Endothelial cell of umbilical vein (primary cell): ENCODE measurements at regions not wholly inside any gene's neighbourhood (a gene's known extent, or its start where the extent isn't known, plus 50 kb on each side); places are given as distances from the start of the nearest gene placed in this dataset.

Source experiments
- BruUV-seq: library from RNA; stranded (reverse); fragments of 400-500 nt; replicated peaks from 2 replicates; lab custom pipeline; 2021; lab: Mats Ljungman, UMichigan
- CTCF ChIA-PET: fragments of 300-600, 350-600 bp; sonication (Branson Sonifier 250); formaldehyde crosslinking; loops from one replicate; lab custom pipeline; 2021; ENCODE audit warnings: antibody characterized with exemption, inconsistent platforms; lab: Charles Lee
- POLR2A ChIA-PET: fragments of 300-600, 350-600 bp; sonication (Branson Sonifier 250); formaldehyde crosslinking; loops from one replicate; lab custom pipeline; 2021; ENCODE audit warnings: antibody characterized with exemption, inconsistent platforms; lab: Charles Lee
- DNase-seq: peaks from one replicate; pipeline ENCODE4 v3.0.0-alpha.2; 2011; ENCODE audit warnings: low read depth, low spot score
- FAIRE-seq: peaks from 2 replicates; lab custom pipeline; 2011; peaks lifted over from hg19 to GRCh38; lab: Jason Lieb, UNC
- H2AFZ ChIP-seq: 2 replicates; pipeline ENCODE4 v1.6.0; 2012; ENCODE audit warnings: low read depth, low read length, control low read depth, inconsistent platforms
- H3K27ac ChIP-seq: 2 replicates; pipeline ENCODE4 v1.5.1; 2011; ENCODE audit warnings: low read depth, mild to moderate bottlenecking, control low read depth, low read length, moderate library complexity; ENCODE audit not compliant: insufficient read depth
- H3K27me3 ChIP-seq, 2 experiments: 2 replicates each; pipeline versions ENCODE4 v1.6.0 to v1.6.1; 2011; ENCODE audit warnings: low read length in 2 of 2, mixed read lengths in 1 of 2; ENCODE audit not compliant: control insufficient read depth in 2 of 2, insufficient read depth in 2 of 2
- H3K36me3 ChIP-seq, 2 experiments: 2 replicates in 1 of 2; 3 replicates in 1 of 2; pipeline ENCODE4 v1.5.1; 2011; ENCODE audit warnings: low read length in 2 of 2, mild to moderate bottlenecking in 1 of 2, moderate library complexity in 1 of 2; ENCODE audit not compliant: control insufficient read depth in 2 of 2, insufficient read depth in 2 of 2; ENCODE audit errors: extremely low read depth in 1 of 2
- H3K4me1 ChIP-seq: 3 replicates; pipeline ENCODE4 v1.5.1; 2011; ENCODE audit warnings: mild to moderate bottlenecking, low read length; ENCODE audit not compliant: control insufficient read depth, insufficient read depth; ENCODE audit errors: extremely low read depth
- H3K4me2 ChIP-seq: 2 replicates; pipeline ENCODE4 v1.6.1; 2011; ENCODE audit warnings: low read length, control low read depth, mixed read lengths; ENCODE audit not compliant: insufficient read depth
- H3K4me3 ChIP-seq, 3 experiments: fragments of 200-600 bp in 1 of 3; sonication (generic), shearing (Covaris generic) in 1 of 3; replicated peaks in 1 of 3; 2 replicates each; pipeline ENCODE4 v1.5.1; 2011 to 2016; ENCODE audit warnings: control low read depth in 3 of 3, low read length in 3 of 3, mild to moderate bottlenecking in 2 of 3, inconsistent platforms in 1 of 3, low read depth in 1 of 3, moderate library complexity in 1 of 3; ENCODE audit not compliant: insufficient read depth in 1 of 3
- H3K79me2 ChIP-seq: 2 replicates; pipeline ENCODE4 v1.6.0; 2012; ENCODE audit warnings: low read length, inconsistent platforms; ENCODE audit not compliant: control insufficient read depth, insufficient read depth
- H3K9ac ChIP-seq: replicated peaks from 2 replicates; pipeline ENCODE3; 2011; ENCODE audit warnings: low read length, control low read depth; ENCODE audit not compliant: insufficient read depth; ENCODE audit errors: extremely low read depth
- H3K9me1 ChIP-seq: replicated peaks from 3 replicates; pipeline ENCODE4 v1.6.0; 2011; ENCODE audit warnings: mild to moderate bottlenecking, low read length; ENCODE audit not compliant: control insufficient read depth, insufficient read depth; ENCODE audit errors: extremely low read depth
- H3K9me3 ChIP-seq: replicated peaks from 2 replicates; pipeline ENCODE4 v1.5.1; 2012; ENCODE audit warnings: low read length, inconsistent platforms; ENCODE audit not compliant: control insufficient read depth, insufficient read depth
- H4K20me1 ChIP-seq: replicated peaks from 2 replicates; pipeline ENCODE3; 2011; ENCODE audit warnings: mild to moderate bottlenecking, low read length; ENCODE audit not compliant: control insufficient read depth, insufficient read depth; ENCODE audit errors: extremely low read depth
- EZH2 ChIP-seq: IDR thresholded peaks from 2 replicates; pipeline ENCODE4 v1.6.1; 2012; ENCODE audit warnings: borderline replicate concordance, low read depth, mild to moderate bottlenecking, moderate library complexity, low read length, inconsistent platforms; ENCODE audit not compliant: severe bottlenecking
- FOS ChIP-seq: IDR thresholded peaks from 2 replicates; pipeline ENCODE4 v1.6.1; 2011; ENCODE audit warnings: mild to moderate bottlenecking, low read length, moderate library complexity, borderline replicate concordance; ENCODE audit not compliant: insufficient read depth
- GATA2 ChIP-seq: IDR thresholded peaks from 2 replicates; pipeline ENCODE4 v1.7.0; 2011; ENCODE audit warnings: low read depth, mild to moderate bottlenecking, moderate library complexity, mixed read lengths, low read length; ENCODE audit not compliant: insufficient read length, insufficient read depth
- JUN ChIP-seq: IDR thresholded peaks from 2 replicates; pipeline ENCODE4 v1.6.1; 2011; ENCODE audit warnings: borderline replicate concordance, low read depth; ENCODE audit not compliant: insufficient read length, insufficient read depth
- MYC ChIP-seq: IDR thresholded peaks from one replicate; pipeline ENCODE4 v1.6.1; 2011; ENCODE audit warnings: mild to moderate bottlenecking, low read depth, low read length
- POLR2A ChIP-seq: IDR thresholded peaks from 2 replicates; pipeline ENCODE4 v1.6.1; 2012; ENCODE audit warnings: low read depth, mild to moderate bottlenecking, control low read depth, low read length
- POLR2AphosphoS5 ChIP-seq: IDR thresholded peaks from 2 replicates; pipeline ENCODE4 v1.6.1; 2012; ENCODE audit warnings: low read depth, mild to moderate bottlenecking, control low read depth, low read length, moderate library complexity; ENCODE audit not compliant: insufficient read depth
- dilution Hi-C: fragments of 300-500 bp; cut with MboI; formaldehyde crosslinking; loops from one replicate; pipeline ENCODE4 v1.15.0; 2019; ENCODE audit warnings: low sequenced_read_pairs; ENCODE audit not compliant: extremely low pct_ligation_motif_present
- intact Hi-C: fragments of 100-400 bp; cut with micrococcal nuclease; formaldehyde crosslinking; loops from one replicate; pipeline ENCODE4 v1.10.0; 2022
- TF ChIP-seq, protein P1 (sequence below): IDR thresholded peaks from 2 replicates; pipeline ENCODE4 v1.6.1; 2011; ENCODE audit not compliant: insufficient read depth, insufficient read length
- TF ChIP-seq, protein P2 (sequence below), 2 donors: IDR thresholded peaks; 1 replicate in 1 of 2; 2 replicates in 1 of 2; pipeline ENCODE4 v1.5.1; 2011; ENCODE audit warnings: low read length in 2 of 2, mild to moderate bottlenecking in 2 of 2, moderate library complexity in 2 of 2, control low read depth in 1 of 2, inconsistent platforms in 1 of 2, low read depth in 1 of 2; ENCODE audit not compliant: insufficient read depth in 1 of 2; ENCODE audit errors: extremely low read depth in 1 of 2

DNA sequence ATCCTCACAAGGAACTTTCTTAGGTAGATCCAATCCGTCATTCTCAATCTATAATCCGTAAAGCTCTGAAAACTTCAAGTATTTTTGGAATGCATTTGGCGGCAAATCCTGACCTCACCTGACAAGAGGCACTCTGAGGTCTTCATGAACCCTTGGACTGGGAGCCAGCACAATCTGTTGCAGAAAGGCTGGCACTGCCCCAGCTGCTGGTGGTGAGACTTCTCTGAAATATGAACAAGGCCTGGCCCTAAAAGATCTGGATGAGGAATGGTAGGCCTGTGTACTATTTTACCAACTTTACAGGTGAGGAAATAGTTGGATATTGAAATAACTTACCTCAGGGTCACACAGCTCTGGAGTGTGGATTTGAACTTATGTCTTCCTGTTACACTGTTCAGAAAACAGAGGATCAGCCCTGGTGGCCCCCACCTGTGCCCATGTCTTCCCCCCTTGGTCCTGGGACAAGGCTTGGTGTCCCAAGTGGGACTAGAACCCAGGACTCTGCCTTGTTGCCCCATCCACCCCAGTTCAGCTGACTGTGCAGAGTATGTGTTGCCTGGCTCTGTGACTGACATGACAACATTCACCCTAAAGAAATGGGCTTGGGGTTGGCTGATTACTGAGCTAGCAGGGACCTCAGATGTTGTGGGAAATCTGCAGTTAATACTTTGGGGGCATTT is 471.4 kb downstream of the MN1 start:
- ChIA-PET POLR2A (no interaction called here), CTCF (interaction anchor here (1.0 to 3.6 kb wide), 5 partner anchors 14 to 651 kb away, joined by 3 to 16 read pairs (median 6); no protein-coding TSS in a partner anchor)
- Histone ChIP-seq H3K27me3 (peaks cover 4 to 6% of the 10 kb centered on the region in 2 experiments), H3K9ac (no peak overlapping the region), H3K79me2 (no peaks in the 10 kb centered on the region), H3K4me2 (no peak overlapping the region), H2AFZ (no peak overlapping the region), H3K9me1 (no peaks in the 10 kb centered on the region), H3K27ac (no peak overlapping the region), H3K36me3 (no peaks in the 10 kb centered on the region), H3K4me1 (no peaks in the 10 kb centered on the region), H3K4me3 (no peak overlapping the region), H4K20me1 (no peaks in the 10 kb centered on the region), H3K9me3 (no peaks in the 10 kb centered on the region)
- no peak for FAIRE-seq
- DNase-seq: no peak
- intact Hi-C loops: loop anchor here (2.0 to 5.0 kb wide), 2 partner anchors 472 to 573 kb away; partner anchors contain the start of gene MN1
- no TSS peak for BruUV-seq
- dilution Hi-C loops: no loop called here
- TF ChIP-seq MYC (no peak), FOS (no peak), POLR2AphosphoS5 (no peak), GATA2 (no peak), EZH2 (no peak), JUN (no peak), POLR2A (no peak)
- TF ChIP-seq, protein P1, sequence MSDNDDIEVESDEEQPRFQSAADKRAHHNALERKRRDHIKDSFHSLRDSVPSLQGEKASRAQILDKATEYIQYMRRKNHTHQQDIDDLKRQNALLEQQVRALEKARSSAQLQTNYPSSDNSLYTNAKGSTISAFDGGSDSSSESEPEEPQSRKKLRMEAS: no peak
- TF ChIP-seq, protein P2, sequence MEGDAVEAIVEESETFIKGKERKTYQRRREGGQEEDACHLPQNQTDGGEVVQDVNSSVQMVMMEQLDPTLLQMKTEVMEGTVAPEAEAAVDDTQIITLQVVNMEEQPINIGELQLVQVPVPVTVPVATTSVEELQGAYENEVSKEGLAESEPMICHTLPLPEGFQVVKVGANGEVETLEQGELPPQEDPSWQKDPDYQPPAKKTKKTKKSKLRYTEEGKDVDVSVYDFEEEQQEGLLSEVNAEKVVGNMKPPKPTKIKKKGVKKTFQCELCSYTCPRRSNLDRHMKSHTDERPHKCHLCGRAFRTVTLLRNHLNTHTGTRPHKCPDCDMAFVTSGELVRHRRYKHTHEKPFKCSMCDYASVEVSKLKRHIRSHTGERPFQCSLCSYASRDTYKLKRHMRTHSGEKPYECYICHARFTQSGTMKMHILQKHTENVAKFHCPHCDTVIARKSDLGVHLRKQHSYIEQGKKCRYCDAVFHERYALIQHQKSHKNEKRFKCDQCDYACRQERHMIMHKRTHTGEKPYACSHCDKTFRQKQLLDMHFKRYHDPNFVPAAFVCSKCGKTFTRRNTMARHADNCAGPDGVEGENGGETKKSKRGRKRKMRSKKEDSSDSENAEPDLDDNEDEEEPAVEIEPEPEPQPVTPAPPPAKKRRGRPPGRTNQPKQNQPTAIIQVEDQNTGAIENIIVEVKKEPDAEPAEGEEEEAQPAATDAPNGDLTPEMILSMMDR (IDR thresholded peaks at IDR 0.05; ENCODE audit: extremely low read depth in 1 of 2, insufficient read depth in 1 of 2, low read depth in 1 of 2, low read length in 2 of 2): no peak
